ENCODE measurements at regions not wholly inside any gene's neighbourhood (a gene's known extent, or its start where the extent isn't known, plus 50 kb on each side); places are given as distances from the start of the nearest gene placed in this dataset.
"Not testable (repeated sequence)": the region's sequence is repeated elsewhere in the genome, so short reads cannot be mapped to it uniquely, and the experiment has no call there.

GRCh38 chr6:19156443-19156842 lies 680.7 kb upstream of the ID4 start:
- DNase-seq (ENCODE audit: low spot score), result no peak

DNA sequence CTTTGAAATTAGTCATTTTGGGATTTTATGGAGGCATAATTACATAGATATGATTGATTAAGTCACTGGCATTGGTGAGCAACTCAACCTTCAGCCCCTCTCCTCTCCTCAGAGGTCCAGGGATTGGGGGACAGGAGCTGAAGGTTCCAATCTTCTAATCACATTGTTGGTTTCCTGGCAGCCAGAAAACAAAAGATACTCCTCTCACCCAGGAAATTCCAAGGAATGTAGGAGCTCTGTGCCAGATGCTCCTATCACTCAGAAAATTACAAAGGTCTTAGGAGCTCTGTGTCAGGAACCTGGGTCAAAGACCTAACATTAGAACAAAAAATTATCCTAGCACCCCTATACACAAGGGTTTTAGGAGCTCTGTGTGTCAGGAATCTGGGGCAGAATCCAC lies 679.7 kb upstream of the ID4 start:
- DNase-seq (ENCODE audit: low spot score), result no peak

GRCh38 chr6:19158586-19158985 lies 678.6 kb upstream of the ID4 start:
- no peak for DNase-seq (ENCODE audit: low spot score)

DNA sequence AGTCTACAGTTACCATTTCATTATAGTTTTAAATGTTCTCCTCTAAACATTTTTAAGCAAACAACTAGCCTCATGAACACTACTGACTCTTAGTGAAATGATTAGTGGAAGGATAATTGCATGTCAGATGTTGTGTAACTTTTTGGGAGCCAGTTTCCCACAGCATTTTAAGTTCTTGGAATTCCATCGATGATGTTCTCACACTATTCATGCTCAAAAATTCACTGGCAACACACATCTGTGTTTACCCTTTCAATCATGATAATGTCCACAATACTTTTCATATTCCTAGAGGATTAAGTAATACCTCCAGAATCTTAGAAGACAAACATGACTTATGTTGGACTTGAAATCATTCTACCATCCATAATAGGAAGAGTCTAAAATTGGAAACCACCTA lies 678.1 kb upstream of the ID4 start:
- DNase-seq (ENCODE audit: low spot score), result no peak

DNA sequence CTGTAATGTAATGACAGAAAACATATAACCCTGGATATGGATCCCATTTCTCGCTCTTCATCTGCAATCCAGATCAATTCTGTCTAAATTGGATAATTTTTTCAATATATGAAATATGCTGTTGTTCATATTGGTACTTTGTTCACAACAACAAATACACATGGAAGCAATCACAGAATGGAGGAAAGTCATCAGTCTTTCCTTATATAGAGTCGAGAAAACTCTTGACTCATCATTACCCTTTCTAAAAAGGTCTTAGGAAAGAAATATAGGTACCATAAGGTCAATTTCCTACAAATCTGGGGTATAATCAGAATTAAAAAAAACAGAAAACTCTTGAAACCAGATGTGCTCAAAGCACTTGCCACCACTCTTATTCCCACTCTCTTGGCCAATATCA lies 677.6 kb upstream of the ID4 start:
- DNase-seq (ENCODE audit: low spot score), result no peak

- no peak for DNase-seq (ENCODE audit: low spot score)
Measured at GRCh38 chr6:19160081-19160730, 677.0 kb upstream of the ID4 start.

- no peak for DNase-seq (ENCODE audit: low spot score)
Measured at GRCh38 chr6:19167251-19167650, 669.9 kb upstream of the ID4 start.

GRCh38 chr6:19169366-19169765 lies 667.8 kb upstream of the ID4 start:
- DNase-seq (ENCODE audit: low spot score), result no peak

GRCh38 chr6:19175023-19175422 lies 662.1 kb upstream of the ID4 start:
- DNase-seq (ENCODE audit: low spot score), result no peak

DNA sequence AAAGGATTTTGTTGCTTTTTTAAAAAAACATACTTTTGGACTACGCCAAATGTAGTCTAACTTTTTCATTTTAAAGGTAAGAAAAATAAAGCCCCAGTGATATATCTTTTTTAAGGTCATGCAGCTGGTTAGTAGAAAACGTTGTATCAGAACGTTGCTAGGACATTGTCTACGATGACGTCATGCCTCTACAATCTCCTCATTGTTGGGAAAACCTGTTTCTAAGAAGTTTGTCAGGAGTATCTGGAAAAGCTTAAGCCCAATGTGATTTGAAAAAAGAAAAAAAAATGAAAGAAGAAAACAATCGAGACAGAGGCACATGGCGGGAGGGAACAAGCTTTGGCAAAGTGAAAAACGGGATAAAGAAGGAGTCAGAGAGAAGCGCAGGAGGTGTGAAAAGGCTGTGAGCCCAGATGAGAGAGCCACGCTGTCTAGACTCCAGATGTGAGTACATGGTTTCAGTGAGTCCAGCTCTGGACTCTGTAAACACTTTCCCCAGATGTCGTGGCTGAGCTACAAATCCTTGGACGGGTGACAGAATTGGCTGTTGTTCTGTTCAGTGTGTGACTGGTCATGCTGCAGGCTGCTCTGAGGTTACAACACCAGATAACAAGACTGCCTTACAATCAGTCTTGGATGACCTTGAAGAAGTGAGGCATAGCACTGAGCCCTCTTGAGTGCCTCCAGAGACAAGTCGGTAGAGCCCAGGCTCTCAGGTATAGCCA lies 656.7 kb upstream of the ID4 start:
- no peak for DNase-seq (ENCODE audit: low spot score)

GRCh38 chr6:19181211-19181610 lies 656.0 kb upstream of the ID4 start:
- no peak for DNase-seq (ENCODE audit: low spot score)

DNA sequence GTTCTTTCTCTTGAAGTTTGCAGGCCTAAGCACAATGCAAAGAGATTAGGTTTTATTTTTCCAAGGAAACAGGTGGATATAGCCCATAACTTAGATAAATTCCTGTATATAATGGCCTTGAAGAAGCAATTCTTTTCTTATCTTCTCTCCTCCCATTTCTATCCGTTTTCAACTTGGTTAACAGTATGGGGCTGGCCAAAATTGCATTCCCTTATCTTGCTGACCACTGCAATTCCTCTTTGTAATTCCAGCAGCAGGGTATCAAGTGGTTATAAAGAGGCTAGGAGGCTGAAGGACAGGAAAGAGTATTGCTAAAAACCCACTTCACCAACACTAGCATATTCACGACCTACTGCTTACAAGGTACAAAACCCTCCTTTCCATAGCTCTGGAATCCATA lies 643.5 kb upstream of the ID4 start:
- no peak for DNase-seq (ENCODE audit: low spot score)

DNA sequence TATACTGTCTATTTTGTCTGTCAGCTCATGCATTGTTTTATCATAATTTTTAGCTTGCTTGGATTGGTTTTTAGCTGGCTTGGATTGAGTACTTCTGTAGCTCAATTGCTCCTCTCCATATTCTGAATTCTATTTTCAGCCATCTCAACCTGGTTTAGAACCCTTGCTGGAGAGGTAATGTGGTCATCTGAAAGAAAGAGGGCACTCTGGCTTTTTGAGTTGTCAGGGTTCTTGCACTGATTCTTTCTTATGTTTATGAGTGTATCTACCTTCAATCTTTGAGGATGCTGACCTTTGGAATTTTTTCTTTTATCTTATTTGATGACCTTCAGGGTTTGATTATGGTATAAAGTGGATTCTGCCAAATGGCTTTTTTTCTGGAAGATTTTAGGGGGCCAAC lies 632.7 kb upstream of the ID4 start:
- DNase-seq (ENCODE audit: low spot score), result no peak

DNA sequence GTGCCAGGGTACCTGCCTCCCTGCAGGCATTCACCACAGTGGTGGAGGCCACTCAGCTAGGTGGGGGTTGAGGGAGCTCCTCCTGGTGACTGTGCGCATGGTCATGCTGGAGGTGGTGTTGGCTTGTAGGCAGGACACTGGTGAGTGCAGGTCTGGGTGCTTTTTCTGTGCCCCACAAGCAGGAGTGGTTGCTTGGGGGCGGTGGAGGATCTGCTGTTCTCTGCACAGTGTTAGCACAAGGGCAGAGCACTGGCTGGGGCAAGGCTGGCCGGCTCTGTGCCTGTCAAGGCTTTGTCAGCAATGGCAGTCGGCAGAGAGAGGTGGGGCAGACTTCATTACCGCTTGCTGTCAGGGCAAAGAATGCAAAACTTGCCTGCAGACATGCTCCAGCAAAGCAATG lies 632.1 kb upstream of the ID4 start:
- DNase-seq (ENCODE audit: low spot score), result no peak

- DNase-seq (ENCODE audit: low spot score), result no peak
Measured at GRCh38 chr6:19209202-19209601, 628.0 kb upstream of the ID4 start.

DNA sequence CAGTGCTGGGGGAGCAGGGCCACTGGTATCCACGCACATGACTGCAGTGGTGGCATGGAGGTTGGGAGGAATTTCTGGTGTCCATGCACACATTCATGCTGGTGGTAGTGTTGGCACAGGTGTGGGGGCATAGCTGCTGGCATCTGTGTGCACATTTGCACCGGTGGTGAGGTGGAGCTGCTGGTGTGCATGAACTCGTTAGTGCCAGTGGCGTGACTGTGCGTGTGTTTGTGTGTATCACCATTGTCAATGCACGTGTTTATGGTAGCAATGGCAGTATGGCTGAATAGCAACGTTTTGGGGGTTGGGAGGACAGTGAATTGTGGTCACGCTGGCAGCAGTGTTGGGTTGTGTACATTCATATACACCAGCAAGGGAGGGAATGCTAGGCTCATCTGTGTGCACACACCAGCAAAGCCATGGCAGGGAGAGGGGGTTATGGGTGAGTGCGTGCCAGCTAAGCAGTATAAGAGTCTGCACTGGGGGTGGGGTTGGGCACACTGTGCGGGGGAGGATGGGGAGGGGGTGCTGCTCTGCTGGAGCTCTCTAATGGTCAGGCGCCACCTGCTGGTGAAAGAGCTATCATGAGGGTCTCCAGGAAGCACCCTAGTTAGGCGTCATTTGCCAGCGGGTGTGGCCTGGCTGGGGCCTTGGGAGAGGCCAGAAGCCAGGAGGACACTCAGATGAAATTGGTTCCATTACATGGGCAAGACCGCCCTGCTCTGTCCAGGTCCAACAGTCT lies 626.1 kb upstream of the ID4 start:
- no peak for DNase-seq (ENCODE audit: low spot score)

GRCh38 chr6:19214231-19214630 lies 622.9 kb upstream of the ID4 start:
- no peak for DNase-seq (ENCODE audit: low spot score)

DNA sequence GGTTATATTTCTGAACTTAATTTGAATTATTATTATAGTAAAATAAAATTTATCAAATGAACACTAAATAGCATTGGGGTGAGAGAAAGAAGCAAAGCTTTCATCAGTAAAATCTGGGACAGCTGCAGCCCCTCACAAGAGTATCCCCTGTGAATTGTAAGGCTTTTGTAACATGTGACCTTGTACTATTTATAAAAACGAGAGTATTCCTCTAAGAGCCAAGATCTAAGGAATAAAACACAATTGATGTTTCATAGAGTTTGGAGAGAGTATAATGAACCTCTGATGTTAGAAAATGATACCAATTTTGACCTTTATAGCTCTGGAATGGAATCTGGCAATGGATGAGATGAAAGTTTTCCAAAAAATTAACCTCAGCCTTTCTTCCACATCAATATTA lies 617.2 kb upstream of the ID4 start:
- DNase-seq (ENCODE audit: low spot score), result no peak

DNA sequence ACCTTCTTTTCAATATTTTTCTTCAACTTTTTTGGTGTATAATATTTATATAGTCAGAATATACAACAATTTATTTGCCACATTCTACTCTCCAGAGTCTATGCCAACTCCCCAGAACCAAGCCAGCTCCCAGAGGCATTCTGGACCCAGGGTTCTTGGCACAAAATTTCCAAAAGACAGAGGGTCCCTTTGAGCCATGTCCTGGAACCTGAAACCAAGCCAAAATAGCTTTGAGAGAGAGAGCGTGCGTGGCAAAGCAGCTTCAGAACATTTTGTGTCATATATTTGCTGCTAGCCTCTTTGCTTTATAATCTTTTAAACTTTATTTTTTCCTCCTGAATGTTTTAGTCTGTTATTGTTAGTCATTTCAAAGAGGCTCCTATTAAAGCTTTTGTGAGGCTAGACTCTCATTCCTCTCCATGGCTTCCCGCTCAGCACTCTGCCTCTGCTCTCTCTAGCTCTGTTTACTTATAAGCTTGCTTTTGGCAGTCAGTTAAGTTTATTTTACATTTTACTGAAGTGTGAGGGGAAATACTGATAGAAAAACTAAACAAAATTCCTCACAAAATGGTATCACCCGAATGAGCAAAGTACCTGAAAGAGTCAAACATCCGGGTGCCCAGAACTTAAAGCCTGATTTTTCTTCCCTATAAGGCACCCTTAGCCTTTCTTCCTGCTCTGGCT lies 605.1 kb upstream of the ID4 start:
- DNase-seq (ENCODE audit: low spot score), result no peak

- DNase-seq (ENCODE audit: low spot score), result no peak
Measured at GRCh38 chr6:19245656-19246055, 591.5 kb upstream of the ID4 start.

GRCh38 chr6:19247181-19247580 lies 590.0 kb upstream of the ID4 start:
- DNase-seq (ENCODE audit: low spot score), result not testable (repeated sequence)

DNA sequence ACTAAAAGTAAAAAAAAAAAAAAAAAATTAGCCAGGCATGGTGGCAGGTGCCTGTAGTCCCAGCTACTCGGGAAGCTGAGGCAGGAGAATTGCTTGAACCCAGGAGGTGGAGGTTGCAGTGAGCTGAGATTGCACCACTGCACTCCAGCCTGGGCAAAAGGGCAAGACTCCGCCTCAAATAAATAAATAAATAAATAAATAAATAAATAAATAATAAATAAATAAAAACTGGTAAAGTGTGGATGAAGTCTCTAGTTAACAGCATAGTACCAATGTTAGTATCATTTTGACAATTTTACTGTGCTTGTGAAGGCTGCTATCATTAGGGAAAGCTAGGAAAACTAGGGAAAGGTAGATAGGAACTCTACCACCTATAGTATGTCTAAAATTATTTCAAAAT lies 581.0 kb upstream of the ID4 start:
- DNase-seq (ENCODE audit: low spot score), result not testable (repeated sequence)

- no peak for DNase-seq (ENCODE audit: low spot score)
Measured at GRCh38 chr6:19261642-19262041, 575.5 kb upstream of the ID4 start.

Measured in AG08396 (cell line).